Panc1 (cell line): ENCODE measurements at regions not wholly inside any gene's neighbourhood (a gene's known extent, or its start where the extent isn't known, plus 50 kb on each side); places are given as distances from the start of the nearest gene placed in this dataset.

Source experiments
- ATAC-seq: fragments of 200-7000 bp; cut with Tn5 transposase; 2 replicates; pipeline ENCODE4 v1.9.1; 2020; ENCODE audit warnings: mild to moderate bottlenecking, moderate library complexity
- BruUV-seq: library from RNA; stranded (reverse); fragments of 400-500 nt; replicated peaks from 2 replicates; lab custom pipeline; 2021; lab: Mats Ljungman, UMichigan
- CTCF ChIA-PET: fragments of 300-600 bp; sonication (Branson Sonifier 250); formaldehyde crosslinking; loops from one replicate; lab custom pipeline; 2022; ENCODE audit warnings: antibody characterized with exemption; lab: Charles Lee
- POLR2A ChIA-PET: fragments of 300-600 bp; sonication (Branson Sonifier 250); formaldehyde crosslinking; loops from one replicate; lab custom pipeline; 2022; ENCODE audit warnings: antibody characterized with exemption; lab: Charles Lee
- DNase-seq: peaks from one replicate; pipeline ENCODE4 v3.0.0-alpha.2; 2010; ENCODE audit warnings: low read depth, low spot score
- H3K27ac ChIP-seq: 2 replicates; pipeline ENCODE4 v1.5.1; 2011; ENCODE audit warnings: mild to moderate bottlenecking, low read length, inconsistent platforms
- H3K27me3 ChIP-seq: fragments of 200-500 bp; sonication (Bioruptor generic); 2 replicates; pipeline ENCODE4 v1.6.0; 2014; ENCODE audit warnings: low read length, inconsistent platforms; ENCODE audit not compliant: control insufficient read depth, insufficient read depth
- H3K36me3 ChIP-seq: fragments of 200-500 bp; sonication (Bioruptor generic); 2 replicates; pipeline ENCODE4 v1.5.1; 2014; ENCODE audit warnings: inconsistent platforms, mild to moderate bottlenecking, low read length, moderate library complexity; ENCODE audit not compliant: control insufficient read depth, insufficient read depth
- H3K4me1 ChIP-seq: 2 replicates; pipeline ENCODE4 v1.5.1; 2011; ENCODE audit warnings: inconsistent platforms, mild to moderate bottlenecking, low read length, moderate library complexity; ENCODE audit not compliant: control insufficient read depth, insufficient read depth
- H3K4me3 ChIP-seq, 2 experiments: 2 replicates each; pipeline ENCODE4 v1.5.1; 2011 to 2012; ENCODE audit warnings: low read depth in 2 of 2, low read length in 2 of 2, mild to moderate bottlenecking in 2 of 2, inconsistent platforms in 1 of 2, moderate library complexity in 1 of 2
- H3K9me3 ChIP-seq: fragments of 200-500 bp; sonication (Bioruptor generic); 2 replicates; pipeline ENCODE4 v1.5.1; 2014; ENCODE audit warnings: low read depth, mild to moderate bottlenecking, inconsistent platforms, low read length, moderate library complexity; ENCODE audit not compliant: control insufficient read depth, insufficient read depth
- CTCF ChIP-seq: fragments of 450-650 bp; IDR thresholded peaks from 2 replicates; pipeline ENCODE4 v1.5.1; 2017; ENCODE audit warnings: mild to moderate bottlenecking
- POLR2AphosphoS5 ChIP-seq: IDR thresholded peaks from 2 replicates; pipeline ENCODE4 v1.6.1; 2012; ENCODE audit warnings: mild to moderate bottlenecking, low read depth, low read length, moderate library complexity
- SIN3A ChIP-seq: IDR thresholded peaks from 2 replicates; pipeline ENCODE4 v1.6.1; 2012; ENCODE audit warnings: low read depth, mild to moderate bottlenecking, low read length, moderate library complexity, borderline replicate concordance; ENCODE audit not compliant: insufficient read depth
- TCF7L2 ChIP-seq: IDR thresholded peaks from 2 replicates; pipeline ENCODE4 v1.6.1; 2011; ENCODE audit warnings: mild to moderate bottlenecking, low read depth, low read length, inconsistent platforms
- in situ Hi-C: cut with HindIII; loops from 2 replicates; pipeline ENCODE4 v1.10.0; 2016; ENCODE audit warnings: low sequenced_read_pairs, low pct_unique_long_range_greater_than_20kb
- intact Hi-C: fragments of 100-400 bp; cut with micrococcal nuclease; formaldehyde crosslinking; loops from one replicate; pipeline ENCODE4 v1.10.0; 2022; ENCODE audit not compliant: unreplicated experiment
- TF ChIP-seq, protein P1 (sequence below), 2 experiments: IDR thresholded peaks; 2 replicates each; pipeline ENCODE4 v1.6.1; 2011 to 2012; ENCODE audit warnings: low read depth in 2 of 2, control low read depth in 1 of 2, low read length in 1 of 2, mild to moderate bottlenecking in 1 of 2, moderate library complexity in 1 of 2; ENCODE audit not compliant: insufficient read depth in 1 of 2

DNA sequence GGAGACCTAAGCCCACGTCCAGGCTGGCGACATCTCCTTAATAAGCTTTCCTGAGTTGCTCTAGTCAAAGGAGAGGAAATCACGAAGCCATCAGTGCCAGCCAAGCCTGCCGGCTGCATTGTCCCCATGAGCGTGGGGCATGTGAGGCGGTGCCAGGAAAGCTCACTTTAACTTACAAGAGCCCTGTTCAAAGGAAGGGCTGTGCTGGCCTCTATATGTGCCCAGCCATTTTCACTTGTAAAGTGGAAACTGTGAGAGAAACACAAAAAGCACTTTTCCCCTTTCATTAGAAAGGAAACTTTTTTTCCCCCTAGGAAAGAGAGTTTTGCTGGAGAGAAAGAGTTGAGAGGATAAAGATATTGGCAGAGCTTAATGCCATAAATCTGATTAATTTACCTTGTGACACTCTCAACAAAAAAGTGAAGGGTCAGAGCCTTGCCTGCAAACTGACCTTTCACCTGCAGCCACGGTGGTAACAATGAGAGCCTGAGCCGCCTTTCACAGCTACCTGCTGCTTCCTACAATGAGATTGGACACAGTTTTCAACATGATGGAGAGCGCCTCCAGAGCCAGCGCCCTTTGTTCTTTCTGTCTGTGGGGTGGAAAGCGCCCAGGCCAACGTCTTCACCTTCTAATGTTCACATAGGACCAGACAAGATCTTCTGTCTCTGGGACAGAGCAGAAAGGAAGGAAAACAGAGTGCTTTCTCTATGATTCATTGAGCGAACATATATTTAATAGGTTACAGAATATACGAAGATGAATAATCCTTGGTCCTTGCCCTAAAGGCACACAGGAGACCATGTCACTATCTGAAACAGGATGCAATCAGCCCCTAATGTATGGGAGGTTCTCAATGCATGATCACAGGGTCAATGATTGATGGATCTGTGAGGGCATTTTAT is 233.1 kb upstream of the HES1 start:
- ATAC-seq = no peak
- ChIA-PET POLR2A (no interaction called here), CTCF (interaction anchor here (1.2 kb wide), 1 partner anchor 29 kb away, joined by 3 read pairs; no protein-coding TSS in a partner anchor)
- Histone ChIP-seq H3K27me3 (no peaks in the 10 kb centered on the region), H3K4me1 (no peaks in the 10 kb centered on the region), H3K9me3 (peaks cover 6% of the 10 kb centered on the region; the same call in 1 of the 2 replicates), H3K27ac (no peak overlapping the region), H3K36me3 (no peaks in the 10 kb centered on the region), H3K4me3 (no peak overlapping the region)
- in situ Hi-C loops (no loop called here), intact Hi-C loops (no loop called here)
- no peak for TF ChIP-seq TCF7L2
- TF ChIP-seq CTCF = no peak
- TF ChIP-seq POLR2AphosphoS5 = no peak
- TF ChIP-seq SIN3A = no peak
- TF ChIP-seq, protein P1, sequence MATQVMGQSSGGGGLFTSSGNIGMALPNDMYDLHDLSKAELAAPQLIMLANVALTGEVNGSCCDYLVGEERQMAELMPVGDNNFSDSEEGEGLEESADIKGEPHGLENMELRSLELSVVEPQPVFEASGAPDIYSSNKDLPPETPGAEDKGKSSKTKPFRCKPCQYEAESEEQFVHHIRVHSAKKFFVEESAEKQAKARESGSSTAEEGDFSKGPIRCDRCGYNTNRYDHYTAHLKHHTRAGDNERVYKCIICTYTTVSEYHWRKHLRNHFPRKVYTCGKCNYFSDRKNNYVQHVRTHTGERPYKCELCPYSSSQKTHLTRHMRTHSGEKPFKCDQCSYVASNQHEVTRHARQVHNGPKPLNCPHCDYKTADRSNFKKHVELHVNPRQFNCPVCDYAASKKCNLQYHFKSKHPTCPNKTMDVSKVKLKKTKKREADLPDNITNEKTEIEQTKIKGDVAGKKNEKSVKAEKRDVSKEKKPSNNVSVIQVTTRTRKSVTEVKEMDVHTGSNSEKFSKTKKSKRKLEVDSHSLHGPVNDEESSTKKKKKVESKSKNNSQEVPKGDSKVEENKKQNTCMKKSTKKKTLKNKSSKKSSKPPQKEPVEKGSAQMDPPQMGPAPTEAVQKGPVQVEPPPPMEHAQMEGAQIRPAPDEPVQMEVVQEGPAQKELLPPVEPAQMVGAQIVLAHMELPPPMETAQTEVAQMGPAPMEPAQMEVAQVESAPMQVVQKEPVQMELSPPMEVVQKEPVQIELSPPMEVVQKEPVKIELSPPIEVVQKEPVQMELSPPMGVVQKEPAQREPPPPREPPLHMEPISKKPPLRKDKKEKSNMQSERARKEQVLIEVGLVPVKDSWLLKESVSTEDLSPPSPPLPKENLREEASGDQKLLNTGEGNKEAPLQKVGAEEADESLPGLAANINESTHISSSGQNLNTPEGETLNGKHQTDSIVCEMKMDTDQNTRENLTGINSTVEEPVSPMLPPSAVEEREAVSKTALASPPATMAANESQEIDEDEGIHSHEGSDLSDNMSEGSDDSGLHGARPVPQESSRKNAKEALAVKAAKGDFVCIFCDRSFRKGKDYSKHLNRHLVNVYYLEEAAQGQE (IDR thresholded peaks at IDR 0.05; ENCODE audit: insufficient read depth in 1 of 2, low read depth in 2 of 2, low read length in 1 of 2) = no peak
- no peak for DNase-seq
- no TSS peak for BruUV-seq

- CTCF ChIA-PET = interaction anchor here (1.2 kb wide), 1 partner anchor 30 kb away, joined by 3 read pairs; no protein-coding TSS in a partner anchor
- H3K4me3 ChIP-seq = no peak overlapping the region
- POLR2A ChIA-PET = no interaction called here
- no peak overlapping the region for H3K27ac ChIP-seq
- H3K36me3 ChIP-seq = no peaks in the 10 kb centered on the region
- no TSS peak for BruUV-seq
- ATAC-seq (no peak), DNase-seq (no peak)
- TF ChIP-seq, protein P1 (IDR thresholded peaks at IDR 0.05; ENCODE audit: insufficient read depth in 1 of 2, low read depth in 2 of 2, low read length in 1 of 2) = no peak
- TF ChIP-seq CTCF (no peak), POLR2AphosphoS5 (no peak), TCF7L2 (no peak), SIN3A (no peak)
- intact Hi-C loops (no loop called here), in situ Hi-C loops (no loop called here)
- no peaks in the 10 kb centered on the region for H3K27me3 ChIP-seq
- no peaks in the 10 kb centered on the region for H3K4me1 ChIP-seq
- H3K9me3 ChIP-seq = peaks cover 12% of the 10 kb centered on the region; the same call in 1 of the 2 replicates
These were observed 232.5 kb upstream of the HES1 start for GRCh38 chr3:193903512-193903817.
